Adipose tissue (tissue), 3 donors: ENCODE measurements at regions not wholly inside any gene's neighbourhood (a gene's known extent, or its start where the extent isn't known, plus 50 kb on each side); places are given as distances from the start of the nearest gene placed in this dataset.
"Not testable (repeated sequence)": the region's sequence is repeated elsewhere in the genome, so short reads cannot be mapped to it uniquely, and the experiment has no call there.

Experiments used
- H3K27ac ChIP-seq: one replicate; pipeline ENCODE4 v1.5.1; 2013; ENCODE audit warnings: low read depth, low read length
- WGBS, 3 donors: extraction: QIAGEN DNeasy Blood & Tissue Kit; methylation state at CpG; one replicate each; pipeline ENCODE4 v1.1.7; 2013; 5-methylcytosine and 5-hydroxymethylcytosine counted together
- donor health status: healthy with polysubstance abuse.
- donor health status: Bipolar disorder and iron deficiency.
- donor health status: healthy.

- H3K27ac ChIP-seq = no peak overlapping the region
These were observed 126.3 kb downstream of the C6orf118 start for GRCh38 chr6:165183071-165183470.

GRCh38 chr6:165181951-165182414, 127.4 kb downstream of the C6orf118 start:
- WGBS, 3 donors = 86 to 89% (median 87%) methylated on average over 6 of the region's 6 CpGs
- H3K27ac ChIP-seq = no peak overlapping the region

DNA sequence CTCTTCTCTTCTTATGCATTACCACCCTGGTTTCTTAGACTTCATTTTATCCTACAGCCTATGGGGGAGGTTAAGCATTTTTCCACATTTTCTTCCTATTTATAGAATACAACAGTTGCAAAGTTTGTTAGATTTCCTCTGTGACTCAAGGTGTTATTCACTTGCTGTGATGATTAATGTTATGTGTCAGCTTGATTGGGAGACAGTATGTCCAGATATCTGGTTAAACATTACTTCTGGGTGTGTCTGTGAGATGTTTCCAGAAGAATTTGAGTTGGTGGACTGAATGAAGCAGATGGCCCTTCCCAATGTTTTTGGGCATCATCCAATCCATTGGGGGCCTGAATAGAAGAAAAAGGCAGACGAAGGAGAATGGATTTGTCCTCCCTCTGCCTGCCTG, 131.3 kb downstream of the C6orf118 start:
- no peak overlapping the region for H3K27ac ChIP-seq
- 30 to 71% (median 33%) methylated on average over 1 of the region's 1 CpG for WGBS, 3 donors

DNA sequence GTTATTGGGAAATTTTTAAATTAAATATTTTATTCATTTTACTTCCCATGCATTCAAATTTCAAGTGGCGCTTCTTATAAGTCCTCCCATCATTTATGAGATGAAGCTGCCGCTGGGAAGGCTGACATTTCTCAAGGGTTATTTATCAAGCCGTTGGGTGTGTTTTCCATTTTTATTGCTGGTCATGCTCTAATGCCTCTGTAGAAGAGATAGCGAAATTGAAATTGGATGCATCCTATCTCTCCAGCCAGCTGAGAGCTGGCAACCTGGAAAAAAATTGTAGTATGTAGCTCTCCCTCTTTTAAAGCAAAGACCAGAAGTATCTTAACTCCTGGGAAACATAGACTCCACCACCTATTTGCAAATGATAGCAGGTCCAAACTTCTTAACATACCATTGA, 135.9 kb downstream of the C6orf118 start:
- WGBS, 3 donors = 81 to 83% (median 81%) methylated on average over 4 of the region's 4 CpGs
- H3K27ac ChIP-seq = no peak overlapping the region

GRCh38 chr6:165167861-165168260, 141.5 kb downstream of the C6orf118 start:
- H3K27ac ChIP-seq = no peak overlapping the region
- 80 to 86% (median 82%) methylated on average over 4 of the region's 4 CpGs for WGBS, 3 donors

GRCh38 chr6:165167311-165167710, 142.1 kb downstream of the C6orf118 start:
- 13 to 70% (median 57%) methylated on average over 2 of the region's 2 CpGs for WGBS, 3 donors
- H3K27ac ChIP-seq = no peak overlapping the region

DNA sequence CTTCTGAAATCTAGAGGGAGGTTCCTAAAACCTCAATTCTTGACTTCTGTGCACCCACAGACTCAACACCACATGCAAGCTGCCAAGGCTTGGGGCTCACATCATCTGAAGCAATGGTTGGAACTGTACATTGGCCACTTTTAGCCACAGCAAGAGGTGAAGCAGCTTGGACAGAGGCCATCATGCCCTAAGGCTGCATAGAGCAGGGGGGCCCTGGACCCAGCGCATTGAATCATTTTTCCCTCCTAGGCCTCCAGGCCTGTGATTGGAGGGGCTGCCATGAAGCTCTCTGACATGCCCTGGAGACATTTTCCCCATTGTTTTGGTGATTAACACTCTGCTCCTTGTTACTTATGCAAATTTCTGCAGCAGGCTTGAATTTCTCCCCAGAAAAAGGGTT, 145.9 kb downstream of the C6orf118 start:
- WGBS, 3 donors = 88 to 91% (median 91%) methylated on average over 1 of the region's 1 CpG
- no peak overlapping the region for H3K27ac ChIP-seq

DNA sequence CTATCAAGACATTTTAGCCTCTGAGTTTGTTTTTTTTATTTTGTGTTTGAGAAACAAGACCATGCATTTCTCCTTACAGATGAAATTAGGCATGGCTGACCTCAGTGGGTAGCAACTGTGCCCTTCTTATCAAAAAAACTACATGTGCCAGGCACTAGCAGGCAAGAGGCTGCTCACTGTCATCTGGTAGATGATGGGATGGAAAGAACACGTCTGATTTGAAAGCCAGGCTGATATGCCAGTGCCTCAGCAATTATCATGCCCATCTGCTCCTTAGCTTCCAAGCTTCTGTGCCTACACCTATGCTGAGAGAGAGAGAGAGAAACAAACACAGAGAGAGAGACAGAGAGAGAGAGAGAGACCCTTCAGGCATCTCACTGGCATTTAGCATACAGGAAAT, 149.9 kb downstream of the C6orf118 start:
- WGBS, 3 donors = 30 to 56% (median 42%) methylated on average over 1 of the region's 1 CpG

GRCh38 chr6:165146456-165146855, 162.9 kb downstream of the C6orf118 start:
- H3K27ac ChIP-seq = no peak overlapping the region
- 69 to 89% (median 84%) methylated on average over 3 of the region's 3 CpGs for WGBS, 3 donors

More for the DNA sequence above, 149.9 kb downstream of the C6orf118 start:
- no peak overlapping the region for H3K27ac ChIP-seq

GRCh38 chr6:165135889-165136288, 173.5 kb downstream of the C6orf118 start:
- WGBS, 3 donors = 63 to 81% (median 76%) methylated on average over 2 of the region's 2 CpGs
- no peak overlapping the region for H3K27ac ChIP-seq

- 55 to 69% (median 65%) methylated on average over 4 of the region's 4 CpGs for WGBS, 3 donors
These were observed 180.3 kb downstream of the C6orf118 start for GRCh38 chr6:165129086-165129485.

GRCh38 chr6:165127743-165128142, 181.7 kb downstream of the C6orf118 start:
- H3K27ac ChIP-seq = not testable (repeated sequence)
- 53 to 72% (median 60%) methylated on average over 17 of the region's 17 CpGs for WGBS, 3 donors

More at GRCh38 chr6:165129086-165129485, 180.3 kb downstream of the C6orf118 start:
- no peak overlapping the region for H3K27ac ChIP-seq

GRCh38 chr6:165124681-165125080, 184.7 kb downstream of the C6orf118 start:
- WGBS, 3 donors = 75 to 96% (median 90%) methylated on average over 2 of the region's 4 CpGs
- H3K27ac ChIP-seq = not testable (repeated sequence)

DNA sequence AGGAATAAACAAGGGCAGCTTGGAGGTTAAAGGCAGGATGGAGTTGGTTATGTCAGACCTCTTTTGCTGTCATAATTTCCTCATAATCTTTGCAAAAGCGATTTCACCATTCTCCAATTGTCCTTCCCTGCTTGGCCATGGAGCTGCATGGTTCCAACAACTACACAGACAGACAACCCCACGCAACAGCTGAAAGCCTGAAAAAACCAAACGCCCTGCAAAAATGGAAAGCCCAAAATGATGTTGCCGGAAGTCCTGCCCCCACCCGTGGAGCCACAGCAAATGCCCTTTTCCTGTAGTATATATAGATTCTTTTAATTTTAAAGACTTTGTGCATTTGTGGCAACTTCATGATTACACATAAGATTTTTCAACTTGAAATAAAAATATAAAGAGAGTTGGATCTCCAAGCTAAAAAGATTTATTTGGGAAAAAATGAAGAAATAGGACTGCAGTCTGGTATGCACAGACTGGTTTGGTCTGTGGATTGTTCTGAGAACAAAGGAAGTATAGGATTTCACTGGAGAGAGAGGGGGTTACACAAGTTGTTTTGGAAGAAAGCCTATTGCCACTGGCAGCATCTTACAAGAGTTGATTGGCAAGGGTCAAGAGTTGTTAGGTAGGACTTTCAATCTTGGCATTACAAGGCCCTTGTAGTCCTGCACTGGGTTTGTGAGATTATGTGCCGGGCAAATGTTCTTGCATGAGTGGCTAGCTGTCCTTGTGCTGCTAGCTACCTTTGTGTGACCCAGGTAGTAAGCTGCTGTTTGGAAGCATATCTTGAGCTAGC, 190.0 kb downstream of the C6orf118 start:
- no peak overlapping the region for H3K27ac ChIP-seq
- 66 to 82% (median 78%) methylated on average over 6 of the region's 6 CpGs for WGBS, 3 donors

DNA sequence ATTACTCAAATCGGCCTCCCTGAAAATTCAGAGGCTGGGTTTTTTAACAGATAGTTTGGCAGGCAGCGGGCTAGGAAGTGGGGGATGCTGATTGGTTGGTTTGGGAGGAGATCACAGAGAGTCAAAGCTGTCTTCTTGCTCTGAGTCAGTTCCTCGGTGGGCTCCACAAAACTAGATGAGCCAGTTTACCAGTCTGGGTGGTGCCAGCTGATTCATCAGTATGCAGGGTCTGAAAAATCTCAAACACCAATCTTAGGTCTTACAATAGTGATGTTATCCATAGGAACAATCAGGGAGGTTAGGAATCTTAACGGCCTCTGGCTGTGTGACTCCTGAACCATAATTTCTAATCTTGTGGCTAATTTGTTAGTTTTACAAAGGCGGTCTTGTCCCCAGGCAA, 190.7 kb downstream of the C6orf118 start:
- 64 to 80% (median 79%) methylated on average over 5 of the region's 5 CpGs for WGBS, 3 donors
- H3K27ac ChIP-seq = no peak overlapping the region

DNA sequence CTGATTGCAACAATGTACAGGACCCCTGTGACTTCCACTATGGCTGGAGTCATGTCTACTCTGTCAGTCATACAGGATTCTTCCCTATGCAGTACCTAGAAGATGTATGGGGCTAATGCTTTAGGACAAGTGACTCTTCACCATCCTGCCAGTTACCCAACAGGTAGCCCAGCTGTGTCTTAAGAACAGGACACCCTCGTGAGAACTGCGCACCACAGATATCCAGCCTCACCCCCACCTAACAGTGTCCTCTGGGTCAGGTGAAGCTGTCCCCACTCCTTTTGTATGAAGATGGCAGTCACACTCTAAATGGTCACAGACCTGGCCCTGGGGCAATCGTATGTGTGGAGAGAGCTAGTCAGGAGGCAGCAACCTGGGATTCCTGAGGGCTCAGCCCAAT, 191.6 kb downstream of the C6orf118 start:
- H3K27ac ChIP-seq = no peak overlapping the region
- WGBS, 3 donors = 76 to 95% (median 89%) methylated on average over 3 of the region's 3 CpGs

- 51 to 81% (median 76%) methylated on average over 2 of the region's 2 CpGs for WGBS, 3 donors
- no peak overlapping the region for H3K27ac ChIP-seq
These were observed 192.3 kb downstream of the C6orf118 start for GRCh38 chr6:165117121-165117520.

DNA sequence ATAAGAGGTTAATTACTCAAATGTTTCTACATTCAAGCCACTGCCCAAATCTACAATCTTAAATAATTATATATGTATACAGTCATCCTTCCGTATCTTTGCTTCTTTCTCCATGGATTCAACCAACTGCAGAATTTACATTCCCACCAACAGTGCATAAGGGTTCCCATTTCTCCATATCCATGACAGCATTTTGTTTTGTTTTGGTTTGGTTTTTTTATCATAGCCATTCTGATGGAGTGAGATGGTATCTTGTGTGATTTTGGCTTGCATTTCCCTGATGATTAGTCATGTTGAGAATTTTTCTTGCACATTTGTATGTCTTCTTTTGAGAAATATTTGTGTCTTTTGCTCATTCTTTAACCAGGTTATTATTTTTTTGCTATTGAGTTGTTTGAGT, 198.5 kb downstream of the C6orf118 start:
- WGBS, 3 donors = 67 to 90% (median 89%) methylated on average over 1 of the region's 1 CpG
- H3K27ac ChIP-seq = no peak overlapping the region

DNA sequence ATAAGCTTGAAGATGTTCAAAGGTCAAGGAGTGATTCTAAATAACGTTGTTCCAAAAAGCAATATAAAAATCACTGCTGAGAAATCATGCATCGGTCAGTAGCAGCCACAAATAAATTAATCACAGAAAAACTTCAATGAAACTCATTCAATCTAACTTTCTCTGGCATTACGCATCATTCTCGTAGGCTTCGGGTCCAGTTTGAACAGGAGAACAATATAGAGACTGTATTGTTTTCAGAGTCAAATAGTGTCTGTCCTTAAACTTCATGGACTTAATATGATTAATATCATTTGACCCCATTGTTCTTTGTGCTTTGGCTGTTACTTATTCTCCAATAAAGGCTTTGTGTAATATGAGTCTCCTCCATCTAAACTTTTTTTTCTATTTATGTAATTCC, 200.4 kb downstream of the C6orf118 start:
- H3K27ac ChIP-seq = no peak overlapping the region
- 51 to 81% (median 78%) methylated on average over 5 of the region's 5 CpGs for WGBS, 3 donors

DNA sequence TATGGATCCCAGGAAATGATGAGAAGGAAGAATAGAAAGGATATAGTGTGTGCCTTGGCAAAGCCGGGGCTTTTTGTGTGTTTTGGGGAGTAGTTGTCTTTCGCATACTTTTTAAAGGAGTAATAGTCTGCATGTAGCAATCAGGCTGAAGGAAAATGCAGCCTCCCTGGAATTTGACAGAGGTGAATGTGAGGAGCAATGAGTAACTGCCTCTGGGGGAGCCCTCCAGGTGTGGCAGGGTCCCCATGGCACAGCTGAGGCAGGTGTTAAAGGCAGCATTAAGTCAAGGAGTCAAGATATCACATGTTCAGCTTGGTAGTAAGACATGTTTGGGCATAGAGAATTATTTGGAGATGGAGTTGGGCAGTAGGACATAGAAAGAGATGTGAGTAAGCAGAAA, 203.1 kb downstream of the C6orf118 start:
- no peak overlapping the region for H3K27ac ChIP-seq
- WGBS, 3 donors = 75 to 95% (median 95%) methylated on average over 2 of the region's 2 CpGs
